ENCODE measurements at regions not wholly inside any gene's neighbourhood (a gene's known extent, or its start where the extent isn't known, plus 50 kb on each side); places are given as distances from the start of the nearest gene placed in this dataset.
"Not testable (repeated sequence)": the region's sequence is repeated elsewhere in the genome, so short reads cannot be mapped to it uniquely, and the experiment has no call there.

DNA sequence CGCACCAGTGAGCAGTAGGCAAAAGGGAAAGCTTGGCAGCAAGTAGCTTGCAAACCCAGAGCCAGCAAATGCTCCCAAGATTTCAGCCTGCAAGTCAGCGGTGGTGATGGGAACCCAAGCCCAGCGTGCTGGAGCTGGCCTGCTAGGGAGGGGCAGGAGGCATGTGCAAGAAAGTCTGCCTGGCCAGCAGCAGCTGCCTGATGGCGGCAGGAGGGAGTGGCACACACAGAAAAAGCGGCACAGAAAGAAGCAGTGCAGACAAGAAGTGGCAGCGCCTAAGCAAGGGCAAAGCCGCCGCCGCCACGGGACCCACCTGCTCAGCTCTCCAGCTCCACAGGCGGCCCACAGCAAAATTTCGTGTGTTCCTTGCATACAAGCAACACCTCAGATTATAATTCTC lies 1206.5 kb upstream of the PABPC4L start:
- DNase-seq (ENCODE audit: low spot score), result no peak
- TF ChIP-seq, protein P1, sequence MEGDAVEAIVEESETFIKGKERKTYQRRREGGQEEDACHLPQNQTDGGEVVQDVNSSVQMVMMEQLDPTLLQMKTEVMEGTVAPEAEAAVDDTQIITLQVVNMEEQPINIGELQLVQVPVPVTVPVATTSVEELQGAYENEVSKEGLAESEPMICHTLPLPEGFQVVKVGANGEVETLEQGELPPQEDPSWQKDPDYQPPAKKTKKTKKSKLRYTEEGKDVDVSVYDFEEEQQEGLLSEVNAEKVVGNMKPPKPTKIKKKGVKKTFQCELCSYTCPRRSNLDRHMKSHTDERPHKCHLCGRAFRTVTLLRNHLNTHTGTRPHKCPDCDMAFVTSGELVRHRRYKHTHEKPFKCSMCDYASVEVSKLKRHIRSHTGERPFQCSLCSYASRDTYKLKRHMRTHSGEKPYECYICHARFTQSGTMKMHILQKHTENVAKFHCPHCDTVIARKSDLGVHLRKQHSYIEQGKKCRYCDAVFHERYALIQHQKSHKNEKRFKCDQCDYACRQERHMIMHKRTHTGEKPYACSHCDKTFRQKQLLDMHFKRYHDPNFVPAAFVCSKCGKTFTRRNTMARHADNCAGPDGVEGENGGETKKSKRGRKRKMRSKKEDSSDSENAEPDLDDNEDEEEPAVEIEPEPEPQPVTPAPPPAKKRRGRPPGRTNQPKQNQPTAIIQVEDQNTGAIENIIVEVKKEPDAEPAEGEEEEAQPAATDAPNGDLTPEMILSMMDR (IDR thresholded peaks at IDR 0.05; ENCODE audit: extremely low read depth, missing control alignments), result no peak

GRCh38 chr4:135406597-135406996 lies 1205.0 kb upstream of the PABPC4L start:
- not testable (repeated sequence) for DNase-seq (ENCODE audit: low spot score)

DNA sequence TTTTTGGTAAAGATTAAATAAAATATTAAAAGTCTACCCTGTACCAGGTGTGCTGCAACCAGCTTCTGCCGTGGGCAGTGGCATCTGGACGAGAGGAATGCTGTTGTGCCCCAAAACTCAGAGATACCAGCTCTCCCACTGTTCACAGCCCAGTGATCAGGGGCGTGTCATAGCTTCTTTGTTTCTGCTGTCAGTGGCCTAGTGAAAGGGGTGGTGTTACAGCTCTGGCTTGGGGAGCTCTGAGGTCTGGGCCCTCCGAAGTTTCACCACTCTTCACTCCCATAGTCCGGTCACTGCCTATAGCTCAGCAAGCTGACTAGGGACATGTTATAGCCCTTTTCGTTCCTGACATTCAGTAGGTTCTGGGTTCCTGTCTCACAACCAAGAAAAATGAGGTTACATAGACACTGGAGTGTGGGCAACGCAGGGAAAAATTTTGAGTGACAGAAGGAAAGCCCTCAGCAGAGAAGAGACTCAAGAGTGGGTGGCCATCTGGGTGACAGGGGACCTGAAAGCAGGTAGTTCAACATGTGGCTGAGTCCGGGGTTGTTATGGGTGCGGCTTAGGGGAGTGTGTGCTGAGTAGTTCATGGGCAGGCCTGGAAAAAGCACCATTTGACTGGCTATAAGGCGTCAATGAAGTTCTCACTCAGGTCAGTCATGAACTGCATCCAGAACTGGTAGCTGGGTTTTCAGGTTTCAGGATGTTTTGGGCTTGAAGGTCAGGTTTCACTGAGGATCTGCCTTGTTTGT lies 1184.4 kb upstream of the PABPC4L start:
- TF ChIP-seq, protein P1 (IDR thresholded peaks at IDR 0.05; ENCODE audit: extremely low read depth, missing control alignments), result no peak
- no peak for DNase-seq (ENCODE audit: low spot score)

DNA sequence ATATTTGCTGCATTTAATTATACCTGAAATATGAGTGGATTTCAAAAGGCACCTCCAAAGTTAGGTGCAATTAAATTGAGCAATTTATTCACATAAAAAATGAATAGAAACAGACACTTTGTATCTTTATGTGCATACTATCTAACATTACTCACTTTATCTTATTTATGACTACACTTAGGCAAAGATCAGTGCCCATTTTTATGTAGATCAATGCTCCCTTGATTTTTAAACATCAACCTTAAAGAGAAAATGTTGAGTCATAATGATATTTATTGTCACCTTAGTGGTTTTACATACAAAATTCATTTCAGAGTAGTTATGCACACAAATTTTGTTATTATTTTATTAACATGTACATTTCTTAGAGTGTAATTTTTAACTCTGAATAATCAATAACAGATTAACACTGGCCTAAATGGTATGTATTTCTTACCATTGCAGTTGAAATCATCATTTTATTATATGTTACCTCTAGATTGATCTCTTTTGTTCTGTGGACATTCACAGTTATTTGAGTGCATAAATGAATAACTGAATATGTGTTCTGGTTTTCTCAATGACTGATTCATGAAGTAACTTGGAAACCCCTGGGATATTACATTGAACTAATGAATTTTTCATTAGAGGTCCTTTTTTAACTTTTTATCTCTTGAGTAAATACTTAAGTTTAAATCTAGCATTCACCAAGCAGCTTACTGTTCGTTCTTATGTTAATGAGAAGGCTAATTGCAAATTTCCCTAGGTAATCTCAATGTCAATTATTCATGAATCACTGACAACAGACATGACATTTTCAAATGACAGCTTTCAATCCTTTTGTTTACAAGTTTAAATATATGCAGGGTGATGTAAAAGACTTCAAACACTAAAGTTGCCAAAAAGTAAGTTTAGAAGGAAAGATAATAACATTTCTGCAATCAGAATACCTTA lies 1182.0 kb upstream of the PABPC4L start:
- TF ChIP-seq, protein P1 (IDR thresholded peaks at IDR 0.05; ENCODE audit: extremely low read depth, missing control alignments), result no peak

GRCh38 chr4:135382280-135382959 lies 1180.8 kb upstream of the PABPC4L start:
- no peak for DNase-seq (ENCODE audit: low spot score)
- TF ChIP-seq, protein P1 (IDR thresholded peaks at IDR 0.05; ENCODE audit: extremely low read depth, missing control alignments), result no peak

More for the DNA sequence above, 1182.0 kb upstream of the PABPC4L start:
- DNase-seq (ENCODE audit: low spot score), result no peak

DNA sequence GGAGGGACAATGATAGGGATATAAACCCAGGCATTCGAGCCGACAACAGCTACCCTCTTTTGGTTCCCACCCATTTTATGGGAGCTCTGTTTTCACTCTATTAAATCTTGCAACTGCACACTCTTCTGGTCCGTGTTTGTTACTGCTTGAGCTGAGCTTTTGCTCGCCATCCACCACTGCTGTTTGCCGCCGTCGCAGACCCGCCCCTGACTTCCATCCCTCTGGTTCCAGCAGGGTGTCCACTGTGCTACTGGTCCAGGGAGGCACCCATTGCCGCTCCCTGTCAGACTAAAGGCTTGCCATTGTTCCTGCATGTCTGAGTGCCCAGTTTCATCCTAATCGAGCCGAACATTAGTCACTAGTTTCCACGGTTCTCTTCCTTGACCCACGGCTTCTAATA lies 1170.5 kb upstream of the PABPC4L start:
- TF ChIP-seq, protein P1 (IDR thresholded peaks at IDR 0.05; ENCODE audit: extremely low read depth, missing control alignments), result no peak
- DNase-seq (ENCODE audit: low spot score), result no peak

GRCh38 chr4:135371137-135371536 lies 1169.5 kb upstream of the PABPC4L start:
- no peak for DNase-seq (ENCODE audit: low spot score)
- TF ChIP-seq, protein P1 (IDR thresholded peaks at IDR 0.05; ENCODE audit: extremely low read depth, missing control alignments), result peak; percentile 13
